Neural cell (in vitro differentiated cells): ENCODE measurements at regions not wholly inside any gene's neighbourhood (a gene's known extent, or its start where the extent isn't known, plus 50 kb on each side); places are given as distances from the start of the nearest gene placed in this dataset.

Experiments
- EZH2 ChIP-seq: fragments of 200-600, 300-800 bp; shearing (Covaris generic), sonication (generic); IDR thresholded peaks from 2 replicates; pipeline ENCODE4 v1.6.1; 2014; ENCODE audit warnings: antibody characterized with exemption, low read length, borderline replicate concordance, mild to moderate bottlenecking; ENCODE audit not compliant: insufficient read depth, poor library complexity, severe bottlenecking
- REST ChIP-seq: IDR thresholded peaks from 2 replicates; pipeline ENCODE4 v1.6.1; 2012; ENCODE audit warnings: borderline replicate concordance

- TF ChIP-seq EZH2, result no peak
- TF ChIP-seq REST, result no peak
Observed at GRCh38 chr4:27930976-27931375, 1070.3 kb downstream of the STIM2 start.
